ENCODE measurements at regions not wholly inside any gene's neighbourhood (a gene's known extent, or its start where the extent isn't known, plus 50 kb on each side); places are given as distances from the start of the nearest gene placed in this dataset.

DNA sequence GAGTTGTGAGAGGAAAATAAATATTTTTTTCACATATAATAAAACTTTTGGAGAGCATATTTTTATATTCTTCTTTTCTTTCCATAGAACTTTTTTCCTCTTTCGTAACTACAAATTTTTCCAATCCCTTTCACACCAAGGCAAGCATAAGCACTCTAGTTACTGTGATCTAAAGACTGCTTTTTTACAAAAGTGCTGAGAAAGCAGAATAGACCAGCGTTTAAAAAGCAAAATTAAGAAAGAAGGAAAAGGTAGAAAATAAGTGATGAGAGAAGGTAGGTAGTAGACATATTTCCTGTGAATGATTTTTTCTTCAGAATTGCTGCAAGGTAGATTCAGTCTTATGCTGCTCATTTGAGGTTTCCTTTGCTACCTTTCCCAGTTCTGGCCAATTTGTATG lies 195.5 kb downstream of the MBL2 start:
- TF ChIP-seq, protein P1, sequence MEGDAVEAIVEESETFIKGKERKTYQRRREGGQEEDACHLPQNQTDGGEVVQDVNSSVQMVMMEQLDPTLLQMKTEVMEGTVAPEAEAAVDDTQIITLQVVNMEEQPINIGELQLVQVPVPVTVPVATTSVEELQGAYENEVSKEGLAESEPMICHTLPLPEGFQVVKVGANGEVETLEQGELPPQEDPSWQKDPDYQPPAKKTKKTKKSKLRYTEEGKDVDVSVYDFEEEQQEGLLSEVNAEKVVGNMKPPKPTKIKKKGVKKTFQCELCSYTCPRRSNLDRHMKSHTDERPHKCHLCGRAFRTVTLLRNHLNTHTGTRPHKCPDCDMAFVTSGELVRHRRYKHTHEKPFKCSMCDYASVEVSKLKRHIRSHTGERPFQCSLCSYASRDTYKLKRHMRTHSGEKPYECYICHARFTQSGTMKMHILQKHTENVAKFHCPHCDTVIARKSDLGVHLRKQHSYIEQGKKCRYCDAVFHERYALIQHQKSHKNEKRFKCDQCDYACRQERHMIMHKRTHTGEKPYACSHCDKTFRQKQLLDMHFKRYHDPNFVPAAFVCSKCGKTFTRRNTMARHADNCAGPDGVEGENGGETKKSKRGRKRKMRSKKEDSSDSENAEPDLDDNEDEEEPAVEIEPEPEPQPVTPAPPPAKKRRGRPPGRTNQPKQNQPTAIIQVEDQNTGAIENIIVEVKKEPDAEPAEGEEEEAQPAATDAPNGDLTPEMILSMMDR (IDR thresholded peaks at IDR 0.05), result no peak
- no peak for TF ChIP-seq POLR2A (IDR thresholded peaks at IDR 0.05)

All from vagina (tissue), 2 donors.